Activated CD4-positive, alpha-beta T cell treated with anti-CD3 and anti-CD28 coated beads for 24 hours (primary cell): ENCODE measurements at regions not wholly inside any gene's neighbourhood (a gene's known extent, or its start where the extent isn't known, plus 50 kb on each side); places are given as distances from the start of the nearest gene placed in this dataset.

ENCODE experiments used
- DNase-seq, 2 donors: peaks; one replicate each; pipeline ENCODE4 v3.0.0-alpha.2; 2020; ENCODE audit warnings: low read depth in 2 of 2

GRCh38 chr12:98389593-98389992, 125.8 kb upstream of the TMPO start:
- DNase-seq: no peak

- peak; percentile 71 to 75 for DNase-seq
Observed at GRCh38 chr12:98397323-98398105, 117.9 kb upstream of the TMPO start.

- peak; percentile 42 to 55 for DNase-seq
Observed at GRCh38 chr12:98399532-98399931, 115.9 kb upstream of the TMPO start.

DNA sequence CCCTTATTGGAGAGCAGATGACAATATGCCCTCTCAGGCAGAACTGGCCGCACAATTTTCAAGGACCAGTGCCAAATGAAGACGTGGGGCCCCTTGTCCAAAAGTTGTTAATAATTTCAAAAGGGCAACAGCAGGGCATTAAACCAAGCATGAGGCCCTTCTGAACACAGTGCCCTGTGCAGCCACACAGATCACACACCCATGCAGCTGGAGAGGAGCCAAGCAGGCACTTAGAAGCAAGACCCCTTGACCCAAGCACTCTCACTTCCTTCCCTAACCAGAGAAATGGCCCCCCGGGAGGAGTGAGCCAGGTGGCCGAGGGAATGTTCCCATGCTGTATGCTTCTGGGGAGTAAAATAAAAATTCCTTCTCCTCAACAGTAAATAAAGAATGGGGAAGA, 114.0 kb upstream of the TMPO start:
- no peak for DNase-seq

- DNase-seq: no peak
Observed at GRCh38 chr12:98402091-98402490, 113.3 kb upstream of the TMPO start.

- no peak for DNase-seq
Observed at GRCh38 chr12:98402671-98403070, 112.7 kb upstream of the TMPO start.

GRCh38 chr12:98403385-98403784, 112.0 kb upstream of the TMPO start:
- DNase-seq: no peak

GRCh38 chr12:98403936-98404335, 111.5 kb upstream of the TMPO start:
- no peak for DNase-seq

GRCh38 chr12:98405805-98406366, 109.5 kb upstream of the TMPO start:
- no peak for DNase-seq

DNA sequence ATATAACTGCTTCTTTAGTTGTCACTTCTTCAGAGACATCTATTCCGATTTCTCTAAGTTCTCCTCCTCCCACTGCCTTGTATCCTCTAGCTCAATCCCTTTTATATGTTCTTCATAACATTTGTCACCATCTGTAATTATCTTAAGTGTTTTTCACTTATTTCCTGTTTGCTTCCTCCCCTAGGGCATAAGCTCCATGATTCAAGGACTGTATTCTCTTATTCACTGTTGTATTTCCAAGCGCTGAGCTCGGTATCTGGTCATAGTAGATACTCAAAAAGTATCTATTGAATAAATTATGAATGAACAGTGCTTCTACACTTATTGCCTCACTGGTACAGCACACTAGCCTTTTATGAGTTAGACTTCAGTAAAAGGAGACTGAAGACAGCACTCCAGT, 109.0 kb upstream of the TMPO start:
- no peak for DNase-seq

DNA sequence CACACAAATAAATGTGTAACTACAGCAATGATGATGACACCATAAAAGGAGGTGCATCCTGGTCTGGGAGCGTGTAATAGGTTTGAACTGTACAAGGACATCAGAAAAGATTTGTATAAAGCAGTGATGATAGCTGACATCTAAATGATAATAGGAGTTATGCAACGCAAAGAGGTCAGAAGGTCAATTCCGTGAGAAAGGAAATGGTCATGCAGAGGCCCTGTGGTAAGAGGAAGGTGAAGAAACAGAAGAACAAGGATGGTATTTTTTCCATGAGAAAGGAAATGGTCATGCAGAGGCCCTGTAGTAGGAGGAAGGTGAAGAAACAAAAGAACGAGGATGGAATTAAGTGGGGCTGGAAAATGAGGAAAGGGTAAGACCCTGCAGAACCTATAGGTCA, 106.7 kb upstream of the TMPO start:
- DNase-seq: no peak

- no peak for DNase-seq
Observed at GRCh38 chr12:98409548-98409947, 105.8 kb upstream of the TMPO start.

GRCh38 chr12:98410356-98410755, 105.0 kb upstream of the TMPO start:
- DNase-seq: no peak

DNA sequence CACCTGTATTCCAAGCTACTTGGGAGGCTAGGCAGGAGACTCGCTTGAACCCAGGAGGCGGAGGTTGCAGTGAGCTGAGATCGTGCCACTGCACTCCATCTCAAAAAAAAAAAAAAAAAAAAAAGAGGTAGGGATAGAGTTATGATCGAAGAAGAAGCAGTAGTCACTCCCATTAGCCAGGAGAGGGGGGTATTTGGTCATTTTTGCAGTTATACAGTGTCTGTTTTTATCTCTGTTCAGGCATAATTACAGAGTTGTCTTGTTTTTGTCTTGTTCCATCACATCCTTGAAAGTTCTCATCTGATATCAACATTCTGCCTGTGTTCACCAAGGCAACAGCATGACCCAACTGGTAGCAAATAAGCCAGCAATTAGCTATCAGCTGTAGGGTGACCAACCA, 98.5 kb upstream of the TMPO start:
- DNase-seq: no peak

DNA sequence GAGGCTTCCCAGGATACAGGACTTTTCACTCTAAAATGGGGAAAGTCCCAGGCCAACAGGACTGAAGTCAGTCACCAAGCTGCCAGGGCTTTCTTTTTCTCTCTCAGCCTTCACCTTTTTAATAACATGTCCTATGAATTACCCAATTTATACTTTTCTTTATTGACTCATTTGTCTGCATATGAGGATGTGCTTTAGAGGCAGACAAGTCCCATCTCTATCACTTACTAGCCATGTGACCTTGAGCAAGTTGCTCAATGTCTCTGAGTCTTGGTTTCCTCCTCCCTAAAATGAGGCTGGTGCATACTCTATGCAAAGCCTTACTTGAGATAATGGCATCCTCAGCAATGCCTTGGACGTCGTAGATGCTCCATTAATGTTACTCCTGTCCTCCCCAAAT, 98.1 kb upstream of the TMPO start:
- DNase-seq: no peak

DNA sequence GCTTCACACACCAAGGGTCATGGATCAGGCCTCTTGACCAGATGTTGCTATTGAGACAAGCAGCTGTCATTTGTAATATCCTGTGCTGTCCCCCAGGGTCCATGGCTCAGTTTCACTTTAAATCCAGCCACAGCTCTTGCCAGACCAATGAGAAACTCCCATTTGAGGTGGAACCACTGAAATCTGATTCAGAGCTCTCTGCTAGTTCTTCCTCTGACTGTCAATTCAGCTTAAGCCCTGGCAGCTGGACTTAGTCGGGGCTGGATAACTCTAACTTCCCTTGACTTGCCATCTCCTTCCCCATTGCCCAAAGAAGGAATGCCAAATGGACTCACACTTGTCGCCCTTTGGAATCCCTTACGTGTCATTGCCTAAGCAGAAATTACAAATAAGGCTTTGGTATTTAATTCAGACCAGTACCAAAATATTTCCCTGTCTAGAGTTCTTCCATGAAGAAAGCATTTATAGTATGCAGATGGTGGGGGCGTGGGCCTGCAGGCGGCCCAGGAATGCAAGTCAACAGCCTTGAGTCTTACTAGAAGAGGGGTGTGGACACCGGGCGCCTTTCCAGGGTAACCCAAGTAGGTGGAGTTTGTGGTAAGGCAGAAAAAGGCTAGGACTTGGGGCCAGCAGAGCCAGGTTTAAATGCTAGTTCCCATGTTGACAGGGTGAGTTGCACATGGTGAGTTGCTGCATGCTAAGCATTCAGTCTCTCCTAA, 96.9 kb upstream of the TMPO start:
- DNase-seq: no peak

GRCh38 chr12:98419081-98419794, 96.2 kb upstream of the TMPO start:
- DNase-seq: no peak

DNA sequence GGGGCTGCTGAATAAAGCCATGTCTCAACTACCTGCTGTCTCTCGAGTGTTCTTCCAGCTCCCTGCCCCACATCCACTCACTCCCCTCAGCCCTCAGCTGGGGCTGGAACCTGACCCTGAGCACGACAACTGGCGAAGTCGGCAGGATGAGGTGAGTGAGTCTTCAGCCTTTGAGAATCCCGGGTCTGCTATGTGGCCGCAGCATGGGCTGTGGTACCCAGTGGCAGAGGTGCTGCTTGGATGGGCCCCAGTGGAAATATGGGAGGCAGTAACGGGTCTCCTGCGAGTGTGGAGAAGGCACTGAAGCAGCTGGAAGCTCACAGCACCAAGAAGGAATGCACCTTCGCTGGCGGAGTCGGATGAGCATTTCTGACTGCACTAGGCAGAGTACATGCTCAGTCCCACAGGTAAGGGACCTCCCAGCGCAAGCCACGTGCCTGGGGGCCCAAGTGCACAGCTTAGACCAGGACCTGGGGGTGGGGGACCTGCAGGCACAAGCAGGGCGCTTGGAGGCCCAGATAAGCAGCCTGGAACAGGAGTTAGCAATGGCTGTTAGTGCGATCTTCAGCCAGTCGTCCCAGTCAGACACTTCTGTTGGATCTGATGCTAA, 95.5 kb upstream of the TMPO start:
- DNase-seq: no peak

DNA sequence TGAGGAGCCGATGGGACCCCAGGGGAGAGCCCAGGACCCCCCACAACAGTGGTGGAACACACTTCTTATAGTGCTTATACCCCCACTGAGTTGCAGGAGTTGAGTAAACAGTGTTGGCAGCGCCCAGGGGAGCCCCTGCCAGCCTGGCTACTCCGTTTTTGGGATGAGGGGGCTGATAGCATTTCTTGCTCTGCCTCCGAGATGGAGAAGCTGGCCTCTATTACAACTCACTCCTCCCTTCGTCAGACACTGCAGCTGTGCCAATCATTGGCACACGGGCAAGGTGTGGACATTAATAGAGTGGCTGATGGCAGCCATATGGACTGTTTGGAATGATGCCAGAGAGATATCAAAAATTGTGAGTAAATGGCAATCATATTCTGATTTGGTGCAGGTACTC, 94.9 kb upstream of the TMPO start:
- DNase-seq: no peak

DNA sequence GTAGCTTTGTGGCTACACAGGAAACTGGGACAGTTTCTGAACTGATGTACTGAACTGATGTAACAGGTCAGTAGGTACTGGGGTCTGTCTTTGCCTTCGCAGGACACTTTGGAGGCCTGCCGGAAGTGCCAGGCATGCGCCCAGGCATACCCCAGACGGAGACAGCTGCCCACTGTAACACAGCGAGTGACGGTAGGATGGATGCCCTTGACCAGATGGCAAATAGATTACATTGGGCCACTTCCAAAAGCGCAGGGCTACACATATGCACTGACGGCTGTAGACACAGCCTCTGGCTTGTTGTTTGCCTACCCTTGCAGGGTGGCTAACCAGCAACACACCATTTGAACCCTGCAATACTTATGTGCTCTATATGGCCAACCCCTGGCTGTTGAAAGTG, 94.1 kb upstream of the TMPO start:
- DNase-seq: no peak

DNA sequence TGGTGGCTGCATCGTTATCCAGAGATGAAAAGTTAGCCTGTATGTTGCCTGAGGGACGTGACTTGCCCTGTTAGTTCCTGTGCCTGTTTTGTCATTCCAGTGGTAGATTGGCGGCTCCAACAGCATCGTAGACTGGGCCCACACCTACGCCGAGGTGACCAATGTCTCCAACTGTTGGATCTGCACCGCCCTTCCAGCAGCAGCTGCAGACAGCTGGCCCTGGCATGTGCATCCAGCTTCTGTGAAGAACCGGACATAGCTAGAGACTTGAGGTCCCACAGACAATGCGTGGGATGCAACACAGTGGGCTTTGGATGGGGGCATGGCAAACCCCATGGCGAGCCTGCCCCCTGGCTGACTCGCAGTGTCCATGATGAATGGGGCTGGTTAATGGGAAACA, 93.0 kb upstream of the TMPO start:
- DNase-seq: no peak

- DNase-seq: no peak
Observed at GRCh38 chr12:98422812-98423211, 92.6 kb upstream of the TMPO start.
